Ascending aorta (tissue), 2 donors: ENCODE measurements at regions not wholly inside any gene's neighbourhood (a gene's known extent, or its start where the extent isn't known, plus 50 kb on each side); places are given as distances from the start of the nearest gene placed in this dataset.

Source experiments
- DNase-seq, 2 donors: peaks; one replicate each; pipeline ENCODE4 v3.0.0-alpha.2; 2019; ENCODE audit warnings: low spot score in 2 of 2
- H3K27ac ChIP-seq, 2 donors: fragments of 200-600 bp; sonication (generic); one replicate each; pipeline ENCODE4 v1.5.1; 2016 to 2017; ENCODE audit warnings: mild to moderate bottlenecking in 1 of 2
- H3K27me3 ChIP-seq: fragments of 200-600 bp; sonication (generic); one replicate; pipeline ENCODE4 v1.5.1; 2017
- H3K36me3 ChIP-seq, 2 donors: fragments of 200-600 bp; sonication (generic); one replicate each; pipeline ENCODE4 v1.5.1; 2016
- H3K4me1 ChIP-seq, 2 donors: fragments of 200-600 bp; sonication (generic); one replicate each; pipeline ENCODE4 v1.5.1; 2016 to 2017; ENCODE audit warnings: mild to moderate bottlenecking in 1 of 2
- H3K4me3 ChIP-seq, 2 donors: fragments of 200-600 bp; sonication (generic); one replicate each; pipeline ENCODE4 v1.5.1; 2016 to 2017; ENCODE audit warnings: mild to moderate bottlenecking in 1 of 2
- H3K9me3 ChIP-seq, 2 donors: fragments of 200-600 bp; sonication (generic); one replicate each; pipeline ENCODE4 v1.5.1; 2016
- intact Hi-C: fragments of 100-400 bp; cut with DNase I; formaldehyde crosslinking; loops from one replicate; pipeline ENCODE4 v1.15.1; 2023
- TF ChIP-seq, protein P1 (sequence below), 3 experiments: fragments of 200-600 bp in 2 of 3; fragments of 450-650 bp in 1 of 3; sonication (generic) in 2 of 3; IDR thresholded peaks; one replicate each; pipeline ENCODE4 v1.5.1; 2016 to 2019; ENCODE audit warnings: antibody characterized with exemption in 3 of 3, mild to moderate bottlenecking in 1 of 3, moderate library complexity in 1 of 3

DNA sequence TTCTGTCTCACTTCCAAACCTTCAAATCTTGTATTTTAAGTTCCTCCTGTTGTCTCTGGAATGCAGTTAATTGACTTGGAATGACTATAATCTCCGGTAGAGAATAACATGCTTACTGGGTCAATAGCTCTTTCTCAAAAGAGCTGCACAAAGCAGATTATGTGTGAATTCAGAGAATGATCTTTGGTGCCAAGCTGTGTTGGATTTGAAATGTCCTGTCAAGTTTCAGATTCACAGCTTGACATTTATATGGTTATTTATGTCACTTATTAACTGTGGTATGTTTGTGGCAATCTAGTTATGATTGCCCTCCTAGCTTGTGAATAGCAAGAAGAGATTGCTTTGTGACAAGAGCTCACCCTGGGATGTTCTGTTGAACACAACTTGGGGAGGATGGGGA lies 128.3 kb upstream of the KCNE2 start:
- Histone ChIP-seq H3K36me3 (no peaks in the 10 kb centered on the region), H3K27me3 (no peaks in the 10 kb centered on the region), H3K4me3 (no peak overlapping the region), H3K4me1 (no peaks in the 10 kb centered on the region), H3K27ac (no peak overlapping the region), H3K9me3 (no peaks in the 10 kb centered on the region)
- TF ChIP-seq, protein P1, sequence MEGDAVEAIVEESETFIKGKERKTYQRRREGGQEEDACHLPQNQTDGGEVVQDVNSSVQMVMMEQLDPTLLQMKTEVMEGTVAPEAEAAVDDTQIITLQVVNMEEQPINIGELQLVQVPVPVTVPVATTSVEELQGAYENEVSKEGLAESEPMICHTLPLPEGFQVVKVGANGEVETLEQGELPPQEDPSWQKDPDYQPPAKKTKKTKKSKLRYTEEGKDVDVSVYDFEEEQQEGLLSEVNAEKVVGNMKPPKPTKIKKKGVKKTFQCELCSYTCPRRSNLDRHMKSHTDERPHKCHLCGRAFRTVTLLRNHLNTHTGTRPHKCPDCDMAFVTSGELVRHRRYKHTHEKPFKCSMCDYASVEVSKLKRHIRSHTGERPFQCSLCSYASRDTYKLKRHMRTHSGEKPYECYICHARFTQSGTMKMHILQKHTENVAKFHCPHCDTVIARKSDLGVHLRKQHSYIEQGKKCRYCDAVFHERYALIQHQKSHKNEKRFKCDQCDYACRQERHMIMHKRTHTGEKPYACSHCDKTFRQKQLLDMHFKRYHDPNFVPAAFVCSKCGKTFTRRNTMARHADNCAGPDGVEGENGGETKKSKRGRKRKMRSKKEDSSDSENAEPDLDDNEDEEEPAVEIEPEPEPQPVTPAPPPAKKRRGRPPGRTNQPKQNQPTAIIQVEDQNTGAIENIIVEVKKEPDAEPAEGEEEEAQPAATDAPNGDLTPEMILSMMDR (IDR thresholded peaks at IDR 0.05): no peak
- intact Hi-C loops: no loop called here
- no peak for DNase-seq

DNA sequence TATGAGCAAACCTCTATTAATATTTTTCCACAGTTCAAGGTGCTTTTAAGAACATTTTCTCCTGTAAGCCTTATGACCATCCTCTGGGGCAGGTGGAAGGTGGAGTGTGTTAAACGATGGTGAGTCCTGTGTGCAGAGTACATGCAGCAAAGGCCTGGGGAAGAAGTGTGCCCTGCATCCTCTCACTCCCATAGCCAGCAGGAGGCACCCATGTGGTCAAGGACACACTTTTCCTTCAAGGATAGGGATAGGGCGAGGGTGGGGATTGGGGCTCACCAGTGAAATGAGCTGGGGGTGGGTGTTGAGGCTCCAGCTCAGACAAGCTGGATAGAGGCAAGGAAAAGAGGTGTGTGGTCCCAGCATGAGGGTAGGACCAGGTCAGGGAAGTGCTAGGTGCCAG lies 120.8 kb upstream of the KCNE2 start:
- Histone ChIP-seq H3K27me3 (no peaks in the 10 kb centered on the region), H3K4me1 (no peaks in the 10 kb centered on the region), H3K27ac (no peak overlapping the region), H3K36me3 (no peaks in the 10 kb centered on the region), H3K9me3 (peaks cover 0 to 3% of the 10 kb centered on the region in 2 donors), H3K4me3 (no peak overlapping the region)
- TF ChIP-seq, protein P1 (IDR thresholded peaks at IDR 0.05): no peak
- intact Hi-C loops: no loop called here
- DNase-seq: no peak

GRCh38 chr21:34243562-34243961 lies 120.2 kb upstream of the KCNE2 start:
- Histone ChIP-seq H3K4me3 (no peak overlapping the region), H3K27me3 (no peaks in the 10 kb centered on the region), H3K27ac (no peak overlapping the region), H3K36me3 (no peaks in the 10 kb centered on the region), H3K4me1 (no peaks in the 10 kb centered on the region), H3K9me3 (peaks cover 0 to 3% of the 10 kb centered on the region in 2 donors)
- intact Hi-C loops: no loop called here
- no peak for DNase-seq
- TF ChIP-seq, protein P1 (IDR thresholded peaks at IDR 0.05): peak in 2 of 3 experiments; percentile 25 to 33

GRCh38 chr21:34252751-34253150 lies 111.1 kb upstream of the KCNE2 start:
- Histone ChIP-seq H3K9me3 (peaks cover 0 to under 1% of the 10 kb centered on the region in 2 donors), H3K4me1 (no peaks in the 10 kb centered on the region), H3K4me3 (no peak overlapping the region), H3K27me3 (no peaks in the 10 kb centered on the region), H3K27ac (no peak overlapping the region), H3K36me3 (no peaks in the 10 kb centered on the region)
- DNase-seq: no peak
- TF ChIP-seq, protein P1 (IDR thresholded peaks at IDR 0.05): no peak
- intact Hi-C loops: no loop called here

- no peak for DNase-seq
- no peak overlapping the region for H3K4me3 ChIP-seq
- H3K9me3 ChIP-seq: no peaks in the 10 kb centered on the region
- no peaks in the 10 kb centered on the region for H3K4me1 ChIP-seq
- TF ChIP-seq, protein P1 (IDR thresholded peaks at IDR 0.05): no peak
- intact Hi-C loops: no loop called here
- H3K36me3 ChIP-seq: no peaks in the 10 kb centered on the region
- no peaks in the 10 kb centered on the region for H3K27me3 ChIP-seq
- no peak overlapping the region for H3K27ac ChIP-seq
These were observed 108.7 kb upstream of the KCNE2 start for GRCh38 chr21:34255073-34255472.
